Activated CD8-positive, alpha-beta memory T cell treated with anti-CD3 and anti-CD28 coated beads for 1 hour (primary cell): ENCODE measurements at regions not wholly inside any gene's neighbourhood (a gene's known extent, or its start where the extent isn't known, plus 50 kb on each side); places are given as distances from the start of the nearest gene placed in this dataset.

Experiments
- DNase-seq, 2 donors: peaks; one replicate each; pipeline ENCODE4 v3.0.0-alpha.2; 2020; ENCODE audit warnings: low read depth in 1 of 2; ENCODE audit errors: extremely low read depth in 1 of 2

- no peak for DNase-seq
These were observed 51.1 kb upstream of the NHSL1 start for GRCh38 chr6:138550346-138550767.

GRCh38 chr6:138554146-138554545, 54.9 kb upstream of the NHSL1 start:
- no peak for DNase-seq

GRCh38 chr6:138555421-138555988, 56.2 kb upstream of the NHSL1 start:
- DNase-seq = no peak

GRCh38 chr6:138557147-138557546, 57.9 kb upstream of the NHSL1 start:
- no peak for DNase-seq

GRCh38 chr6:138559143-138559542, 59.8 kb upstream of the NHSL1 start:
- DNase-seq = no peak

- no peak for DNase-seq
These were observed 61.0 kb upstream of the NHSL1 start for GRCh38 chr6:138560130-138560860.

- no peak for DNase-seq
These were observed 63.4 kb upstream of the NHSL1 start for GRCh38 chr6:138562691-138563090.

- DNase-seq = no peak
These were observed 63.9 kb upstream of the NHSL1 start for GRCh38 chr6:138563231-138563630.

- no peak for DNase-seq
These were observed 64.4 kb upstream of the NHSL1 start for GRCh38 chr6:138563650-138564049.

- DNase-seq = no peak
These were observed 65.0 kb upstream of the NHSL1 start for GRCh38 chr6:138564170-138564721.

- no peak for DNase-seq
These were observed 67.8 kb upstream of the NHSL1 start for GRCh38 chr6:138567052-138567451.

GRCh38 chr6:138568997-138569396, 69.7 kb upstream of the NHSL1 start:
- no peak for DNase-seq

GRCh38 chr6:138569554-138569953, 70.3 kb upstream of the NHSL1 start:
- DNase-seq = no peak

GRCh38 chr6:138569970-138570724, 70.9 kb upstream of the NHSL1 start:
- DNase-seq = no peak

- no peak for DNase-seq
These were observed 71.4 kb upstream of the NHSL1 start for GRCh38 chr6:138570725-138571029.

- no peak for DNase-seq
These were observed 71.9 kb upstream of the NHSL1 start for GRCh38 chr6:138571181-138571580.

GRCh38 chr6:138571585-138572166, 72.4 kb upstream of the NHSL1 start:
- DNase-seq = no peak

- no peak for DNase-seq
These were observed 73.0 kb upstream of the NHSL1 start for GRCh38 chr6:138572167-138572875.

- no peak for DNase-seq
These were observed 73.6 kb upstream of the NHSL1 start for GRCh38 chr6:138572885-138573284.

- DNase-seq = no peak
These were observed 76.0 kb upstream of the NHSL1 start for GRCh38 chr6:138575257-138575656.

- no peak for DNase-seq
These were observed 77.0 kb upstream of the NHSL1 start for GRCh38 chr6:138576313-138576712.
